ENCODE measurements at regions not wholly inside any gene's neighbourhood (a gene's known extent, or its start where the extent isn't known, plus 50 kb on each side); places are given as distances from the start of the nearest gene placed in this dataset.

- no peak overlapping the region for H3K9ac ChIP-seq (ENCODE audit: control insufficient read depth, insufficient read depth, low read length)
- ChIA-PET RAD21 (ENCODE audit: unreplicated experiment) (no interaction called here), POLR2A (no interaction called here), CTCF (no interaction called here), SMC1A (ENCODE audit: uncharacterized antibody, unreplicated experiment) (no interaction called here)
- H3K36me3 ChIP-seq (ENCODE audit: control insufficient read depth in 2 of 2, insufficient read depth in 2 of 2, low read length in 1 of 2): no peaks in the 10 kb centered on the region
- in situ Hi-C loops (cut with MboI) (no loop called here), intact Hi-C loops (cut with micrococcal nuclease; ENCODE audit: unreplicated experiment) (no loop called here)
- H3K4me1 ChIP-seq (ENCODE audit: control insufficient read depth, insufficient read depth, low read length): no peaks in the 10 kb centered on the region
- H4K20me1 ChIP-seq (ENCODE audit: control insufficient read depth, insufficient read depth): no peaks in the 10 kb centered on the region
- DNase-seq (ENCODE audit: low read depth, low spot score): no peak
- H3K9me3 ChIP-seq (replicated peaks; ENCODE audit: control insufficient read depth, insufficient read depth, low read length): no peaks in the 10 kb centered on the region
- WGBS (ENCODE audit: insufficient coverage, insufficient replicate concordance, low lambda C conversion rate, missing lambda C conversion rate): 26% methylated on average over 2 of the region's 2 CpGs
- no peak for TF ChIP-seq YY1 (IDR thresholded peaks at IDR 0.05; ENCODE audit: low read depth, low read length)
- no peak for TF ChIP-seq ZNF592 (IDR thresholded peaks at IDR 0.05)
- no peak for TF ChIP-seq PAX8 (IDR thresholded peaks at IDR 0.05)
- no peak for TF ChIP-seq POLR2AphosphoS5 (IDR thresholded peaks at IDR 0.05; ENCODE audit: low read length)
- TF ChIP-seq MAX (IDR thresholded peaks at IDR 0.05; ENCODE audit: low read depth, low read length): no peak
- no peak for TF ChIP-seq SMARCA5 (IDR thresholded peaks at IDR 0.05)
- TF ChIP-seq PBX3 (IDR thresholded peaks at IDR 0.05; ENCODE audit: insufficient replicate concordance, low read depth, low read length): no peak
- no peak for TF ChIP-seq DPF2 (IDR thresholded peaks at IDR 0.05)
- TF ChIP-seq SUZ12 (IDR thresholded peaks at IDR 0.05; ENCODE audit: unreplicated experiment): no peak
- no peak for TF ChIP-seq CHD4 (IDR thresholded peaks at IDR 0.05)
- no peak overlapping the region for H2AFZ ChIP-seq (ENCODE audit: control insufficient read depth, low read depth, low read length)
- H3K27me3 ChIP-seq (replicated peaks in 1 of 2; ENCODE audit: control insufficient read depth in 2 of 2, insufficient read depth in 2 of 2, low read length in 1 of 2): no peaks in the 10 kb centered on the region
- BruUV-seq (replicated peaks): no TSS peak
- ATAC-seq: no peak
- no peak overlapping the region for H3K4me2 ChIP-seq (ENCODE audit: control insufficient read depth, insufficient read depth)
- H3K27ac ChIP-seq (ENCODE audit: control insufficient read depth, insufficient read depth): no peak overlapping the region
- no peaks in the 10 kb centered on the region for H3K79me2 ChIP-seq (ENCODE audit: control insufficient read depth, insufficient read depth, low read length)
- no peak for FAIRE-seq
- H3K4me3 ChIP-seq: no peak overlapping the region
Measured at GRCh38 chr3:15959434-15959811, 161.6 kb upstream of the ANKRD28 start.

Measured in GM12878 (cell line).